ENCODE measurements at regions not wholly inside any gene's neighbourhood (a gene's known extent, or its start where the extent isn't known, plus 50 kb on each side); places are given as distances from the start of the nearest gene placed in this dataset.

GRCh38 chr12:64993461-64993860, 127.6 kb downstream of the WIF1 start:
- Mint-ChIP-seq H3K4me3 (ENCODE audit: unreplicated experiment) (no peak overlapping the region), H3K4me1 (ENCODE audit: low read depth, unreplicated experiment) (peaks cover 11% of the 10 kb centered on the region), H3K9me3 (ENCODE audit: unreplicated experiment) (peaks cover 11% of the 10 kb centered on the region), H3K36me3 (ENCODE audit: insufficient read depth, unreplicated experiment) (no peaks in the 10 kb centered on the region), H3K27ac (ENCODE audit: unreplicated experiment) (no peak overlapping the region), H3K27me3 (ENCODE audit: insufficient read depth, unreplicated experiment) (no peaks in the 10 kb centered on the region)
- POLR2A ChIA-PET = no interaction called here
- TF ChIP-seq CTCF (IDR thresholded peaks at IDR 0.05; ENCODE audit: insufficient read depth in 1 of 2, low read depth in 1 of 2, low read length in 1 of 2, severe bottlenecking in 1 of 2, unreplicated experiment in 1 of 2) = no peak
- no peaks in the 10 kb centered on the region; the same call in 1 of the 2 replicates for H3K36me3 ChIP-seq (ENCODE audit: control insufficient read depth, insufficient read depth, low read length)
- no peaks in the 10 kb centered on the region for H3K9me3 ChIP-seq
- H3K4me3 ChIP-seq (ENCODE audit: low read depth, low read length) = no peak overlapping the region
- H3K27me3 ChIP-seq (replicated peaks; ENCODE audit: control insufficient read depth, insufficient read depth, low read length) = no peaks in the 10 kb centered on the region
- H3K4me1 ChIP-seq = peaks cover 14% of the 10 kb centered on the region
- CTCF ChIA-PET = no interaction called here
- no peak for DNase-seq
- intact Hi-C loops (cut with micrococcal nuclease; ENCODE audit: unreplicated experiment) = no loop called here
- no TSS peak for BruUV-seq (replicated peaks)

DNA sequence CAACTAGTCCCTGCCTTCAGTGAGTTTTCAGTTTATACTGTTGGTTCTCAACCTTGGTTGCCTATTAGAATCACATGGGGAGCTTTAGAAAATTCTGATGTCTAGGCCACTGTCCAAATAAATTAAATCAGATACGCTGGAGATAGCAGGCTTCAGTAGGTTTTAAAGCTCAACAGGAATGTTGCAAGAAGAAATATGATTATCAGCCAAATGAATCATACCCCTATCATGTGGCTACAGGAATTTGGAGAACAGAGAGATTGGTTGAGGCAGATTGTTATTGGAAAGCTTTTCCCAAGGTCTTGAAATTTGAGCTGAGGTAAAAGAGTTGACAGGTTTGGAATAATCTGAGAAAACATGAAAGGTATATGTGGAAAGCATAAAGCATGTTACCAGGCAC, 125.3 kb downstream of the WIF1 start:
- DNase-seq = no peak
- Mint-ChIP-seq H3K36me3 (ENCODE audit: insufficient read depth, unreplicated experiment) (no peaks in the 10 kb centered on the region), H3K27me3 (ENCODE audit: insufficient read depth, unreplicated experiment) (no peaks in the 10 kb centered on the region), H3K4me1 (ENCODE audit: low read depth, unreplicated experiment) (peaks cover 18% of the 10 kb centered on the region), H3K9me3 (ENCODE audit: unreplicated experiment) (peaks cover 11% of the 10 kb centered on the region), H3K27ac (ENCODE audit: unreplicated experiment) (no peak overlapping the region), H3K4me3 (ENCODE audit: unreplicated experiment) (no peak overlapping the region)
- Histone ChIP-seq H3K4me1 (peaks cover 38% of the 10 kb centered on the region), H3K9me3 (no peaks in the 10 kb centered on the region), H3K36me3 (ENCODE audit: control insufficient read depth, insufficient read depth, low read length) (no peaks in the 10 kb centered on the region; the same call in 1 of the 2 replicates), H3K27me3 (replicated peaks; ENCODE audit: control insufficient read depth, insufficient read depth, low read length) (no peaks in the 10 kb centered on the region), H3K4me3 (ENCODE audit: low read depth, low read length) (no peak overlapping the region)
- intact Hi-C loops (cut with micrococcal nuclease; ENCODE audit: unreplicated experiment) = no loop called here
- ChIA-PET POLR2A (no interaction called here), CTCF (no interaction called here)
- TF ChIP-seq CTCF (IDR thresholded peaks at IDR 0.05; ENCODE audit: insufficient read depth in 1 of 2, low read depth in 1 of 2, low read length in 1 of 2, severe bottlenecking in 1 of 2, unreplicated experiment in 1 of 2) = no peak
- no TSS peak for BruUV-seq (replicated peaks)

DNA sequence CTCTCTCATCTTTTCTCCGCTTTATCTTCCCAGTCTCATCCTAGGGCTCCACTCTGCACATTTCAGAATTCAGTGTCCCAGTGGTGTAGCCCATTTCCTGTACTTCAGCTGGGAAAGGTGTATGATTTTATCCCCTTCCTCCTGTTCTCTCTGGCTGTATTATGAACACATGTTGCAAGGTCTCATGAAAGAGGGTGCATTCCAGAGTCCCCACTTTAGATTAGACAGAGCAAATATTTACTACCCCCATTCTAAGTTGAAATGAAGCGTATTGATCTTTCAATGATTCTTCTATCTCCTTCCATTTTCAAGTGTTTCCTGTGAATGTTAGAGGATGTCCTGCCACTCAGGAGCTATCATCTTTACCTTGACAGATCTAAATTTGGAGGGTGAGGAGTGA, 123.2 kb downstream of the WIF1 start:
- TF ChIP-seq CTCF (IDR thresholded peaks at IDR 0.05; ENCODE audit: insufficient read depth in 1 of 2, low read depth in 1 of 2, low read length in 1 of 2, severe bottlenecking in 1 of 2, unreplicated experiment in 1 of 2) = no peak
- Mint-ChIP-seq H3K9me3 (ENCODE audit: unreplicated experiment) (peaks cover 29% of the 10 kb centered on the region), H3K27me3 (ENCODE audit: insufficient read depth, unreplicated experiment) (no peaks in the 10 kb centered on the region), H3K4me1 (ENCODE audit: low read depth, unreplicated experiment) (peaks cover 31% of the 10 kb centered on the region), H3K27ac (ENCODE audit: unreplicated experiment) (peak overlapping the region; percentile 13), H3K4me3 (ENCODE audit: unreplicated experiment) (peak overlapping the region; percentile 5), H3K36me3 (ENCODE audit: insufficient read depth, unreplicated experiment) (no peaks in the 10 kb centered on the region)
- no peak for DNase-seq
- POLR2A ChIA-PET = no interaction called here
- CTCF ChIA-PET = interaction anchor here (1.3 kb wide), 1 partner anchor 93 kb away, joined by 3 read pairs; no protein-coding TSS in a partner anchor
- Histone ChIP-seq H3K36me3 (ENCODE audit: control insufficient read depth, insufficient read depth, low read length) (no peaks in the 10 kb centered on the region; the same call in 1 of the 2 replicates), H3K4me3 (ENCODE audit: low read depth, low read length) (no peak overlapping the region), H3K4me1 (peaks cover 43% of the 10 kb centered on the region), H3K27me3 (replicated peaks; ENCODE audit: control insufficient read depth, insufficient read depth, low read length) (no peaks in the 10 kb centered on the region), H3K9me3 (no peaks in the 10 kb centered on the region)
- intact Hi-C loops (cut with micrococcal nuclease; ENCODE audit: unreplicated experiment) = no loop called here
- BruUV-seq (replicated peaks) = TSS peak; percentile 50
